ENCODE measurements at regions not wholly inside any gene's neighbourhood (a gene's known extent, or its start where the extent isn't known, plus 50 kb on each side); places are given as distances from the start of the nearest gene placed in this dataset.
"Not testable (repeated sequence)": the region's sequence is repeated elsewhere in the genome, so short reads cannot be mapped to it uniquely, and the experiment has no call there.

GRCh38 chr6:121698617-121699016, 263.2 kb downstream of the GJA1 start:
- H3K79me2 ChIP-seq (ENCODE audit: control insufficient read depth, insufficient read depth, low read length): no peaks in the 10 kb centered on the region
- DNase-seq (ENCODE audit: extremely low read depth in 1 of 4, low spot score in 3 of 4): no peak
- in situ Hi-C loops (cut with MboI) (no loop called here), intact Hi-C loops (cut with micrococcal nuclease) (no loop called here)
- no peak overlapping the region for H2AFZ ChIP-seq (ENCODE audit: low read depth, low read length)
- H3K4me3 ChIP-seq: no peak overlapping the region
- H4K20me1 ChIP-seq (replicated peaks; ENCODE audit: control insufficient read depth, insufficient read depth, low read length): no peaks in the 10 kb centered on the region
- no peak for TF ChIP-seq SMAD1 (IDR thresholded peaks at IDR 0.05; ENCODE audit: low read depth, low read length, partially characterized antibody)
- no peak for TF ChIP-seq ZKSCAN8 (CRISPR knock-in tag; IDR thresholded peaks at IDR 0.05)
- no peak for TF ChIP-seq ELK3 (CRISPR knock-in tag; IDR thresholded peaks at IDR 0.05)
- TF ChIP-seq ZNF707 (CRISPR knock-in tag; conservative IDR thresholded peaks at IDR 0.05): no peak
- no peak for TF ChIP-seq XRCC4 (IDR thresholded peaks at IDR 0.05; ENCODE audit: extremely low read depth, insufficient read depth, insufficient read length)
- no peak for TF ChIP-seq POU5F1 (IDR thresholded peaks at IDR 0.05; ENCODE audit: borderline replicate concordance, low read depth, low read length, partially characterized antibody)
- no peak for TF ChIP-seq GTF2F1 (IDR thresholded peaks at IDR 0.05; ENCODE audit: low read depth, low read length)
- TF ChIP-seq, protein P1, sequence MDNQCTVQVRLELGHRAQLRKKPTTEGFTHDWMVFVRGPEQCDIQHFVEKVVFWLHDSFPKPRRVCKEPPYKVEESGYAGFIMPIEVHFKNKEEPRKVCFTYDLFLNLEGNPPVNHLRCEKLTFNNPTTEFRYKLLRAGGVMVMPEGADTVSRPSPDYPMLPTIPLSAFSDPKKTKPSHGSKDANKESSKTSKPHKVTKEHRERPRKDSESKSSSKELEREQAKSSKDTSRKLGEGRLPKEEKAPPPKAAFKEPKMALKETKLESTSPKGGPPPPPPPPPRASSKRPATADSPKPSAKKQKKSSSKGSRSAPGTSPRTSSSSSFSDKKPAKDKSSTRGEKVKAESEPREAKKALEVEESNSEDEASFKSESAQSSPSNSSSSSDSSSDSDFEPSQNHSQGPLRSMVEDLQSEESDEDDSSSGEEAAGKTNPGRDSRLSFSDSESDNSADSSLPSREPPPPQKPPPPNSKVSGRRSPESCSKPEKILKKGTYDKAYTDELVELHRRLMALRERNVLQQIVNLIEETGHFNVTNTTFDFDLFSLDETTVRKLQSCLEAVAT (IDR thresholded peaks at IDR 0.05): no peak
- TF ChIP-seq HDAC6 (IDR thresholded peaks at IDR 0.05; ENCODE audit: low read depth, low read length): no peak
- TF ChIP-seq LCOR (CRISPR knock-in tag; IDR thresholded peaks at IDR 0.05): no peak
- TF ChIP-seq, protein P2, sequence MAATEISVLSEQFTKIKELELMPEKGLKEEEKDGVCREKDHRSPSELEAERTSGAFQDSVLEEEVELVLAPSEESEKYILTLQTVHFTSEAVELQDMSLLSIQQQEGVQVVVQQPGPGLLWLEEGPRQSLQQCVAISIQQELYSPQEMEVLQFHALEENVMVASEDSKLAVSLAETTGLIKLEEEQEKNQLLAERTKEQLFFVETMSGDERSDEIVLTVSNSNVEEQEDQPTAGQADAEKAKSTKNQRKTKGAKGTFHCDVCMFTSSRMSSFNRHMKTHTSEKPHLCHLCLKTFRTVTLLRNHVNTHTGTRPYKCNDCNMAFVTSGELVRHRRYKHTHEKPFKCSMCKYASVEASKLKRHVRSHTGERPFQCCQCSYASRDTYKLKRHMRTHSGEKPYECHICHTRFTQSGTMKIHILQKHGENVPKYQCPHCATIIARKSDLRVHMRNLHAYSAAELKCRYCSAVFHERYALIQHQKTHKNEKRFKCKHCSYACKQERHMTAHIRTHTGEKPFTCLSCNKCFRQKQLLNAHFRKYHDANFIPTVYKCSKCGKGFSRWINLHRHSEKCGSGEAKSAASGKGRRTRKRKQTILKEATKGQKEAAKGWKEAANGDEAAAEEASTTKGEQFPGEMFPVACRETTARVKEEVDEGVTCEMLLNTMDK (IDR thresholded peaks at IDR 0.05; ENCODE audit: borderline replicate concordance, insufficient read depth, low read depth, low read length, poor library complexity, severe bottlenecking): no peak
- no peak for TF ChIP-seq ILF3 (IDR thresholded peaks at IDR 0.05; ENCODE audit: borderline replicate concordance)
- TF ChIP-seq CBX5 (IDR thresholded peaks at IDR 0.05; ENCODE audit: borderline replicate concordance, low read depth): no peak
- H3K9me1 ChIP-seq (ENCODE audit: control insufficient read depth, insufficient read depth, low read length): no peaks in the 10 kb centered on the region
- H3K27ac ChIP-seq (ENCODE audit: extremely low read depth, low read depth, low read length): no peak overlapping the region
- no peak overlapping the region for H3K4me2 ChIP-seq (ENCODE audit: insufficient read depth, low read length)
- POLR2A ChIA-PET: no interaction called here
- ATAC-seq: no peak
- BruUV-seq (replicated peaks): no TSS peak
- no peak overlapping the region for H3K9ac ChIP-seq (ENCODE audit: insufficient read depth in 1 of 2, low read depth in 2 of 2, low read length in 2 of 2)
- no peaks in the 10 kb centered on the region for H3K36me3 ChIP-seq (ENCODE audit: control insufficient read depth, insufficient read depth, low read length)
- no peaks in the 10 kb centered on the region for H3K4me1 ChIP-seq (replicated peaks in 1 of 2; ENCODE audit: control insufficient read depth in 2 of 2, insufficient read depth in 2 of 2, low read length in 2 of 2)
- H3K27me3 ChIP-seq (ENCODE audit: control insufficient read depth in 2 of 2, insufficient read depth in 2 of 2, low read length in 2 of 2): no peaks in the 10 kb centered on the region
- H3K9me3 ChIP-seq (replicated peaks; ENCODE audit: control insufficient read depth, insufficient read depth, low read depth, low read length): 0 out of 2 replicates have a peak, but pooled peaks cover 3% of the 10 kb centered on the region
- FAIRE-seq: no peak
- CTCF ChIA-PET (ENCODE audit: low intra/inter-chr PET ratio): no interaction called here

- WGBS (ENCODE audit: insufficient coverage, low coverage, missing lambda C conversion rate): 1% methylated on average over 8 of the region's 8 CpGs
- H3K27me3 ChIP-seq (ENCODE audit: control insufficient read depth in 2 of 2, insufficient read depth in 2 of 2, low read length in 2 of 2); H3K9ac ChIP-seq (ENCODE audit: insufficient read depth in 1 of 2, low read depth in 2 of 2, low read length in 2 of 2); intact Hi-C loops (cut with micrococcal nuclease); in situ Hi-C loops (cut with MboI); FAIRE-seq; BruUV-seq (replicated peaks); POLR2A ChIA-PET; H3K79me2 ChIP-seq (ENCODE audit: control insufficient read depth, insufficient read depth, low read length); H3K9me3 ChIP-seq (replicated peaks; ENCODE audit: control insufficient read depth, insufficient read depth, low read depth, low read length); ATAC-seq; DNase-seq (ENCODE audit: extremely low read depth in 1 of 4, low spot score in 3 of 4); H3K4me2 ChIP-seq (ENCODE audit: insufficient read depth, low read length); H2AFZ ChIP-seq (ENCODE audit: low read depth, low read length); H3K27ac ChIP-seq (ENCODE audit: extremely low read depth, low read depth, low read length); H3K4me3 ChIP-seq; H3K9me1 ChIP-seq (ENCODE audit: control insufficient read depth, insufficient read depth, low read length); H4K20me1 ChIP-seq (replicated peaks; ENCODE audit: control insufficient read depth, insufficient read depth, low read length); CTCF ChIA-PET (ENCODE audit: low intra/inter-chr PET ratio); H3K4me1 ChIP-seq (replicated peaks in 1 of 2; ENCODE audit: control insufficient read depth in 2 of 2, insufficient read depth in 2 of 2, low read length in 2 of 2); H3K36me3 ChIP-seq (ENCODE audit: control insufficient read depth, insufficient read depth, low read length): not testable (repeated sequence)
Observed at GRCh38 chr6:121703129-121703528, 267.7 kb downstream of the GJA1 start.

Measured in K562 (cell line).